ENCODE measurements at regions not wholly inside any gene's neighbourhood (a gene's known extent, or its start where the extent isn't known, plus 50 kb on each side); places are given as distances from the start of the nearest gene placed in this dataset.

DNA sequence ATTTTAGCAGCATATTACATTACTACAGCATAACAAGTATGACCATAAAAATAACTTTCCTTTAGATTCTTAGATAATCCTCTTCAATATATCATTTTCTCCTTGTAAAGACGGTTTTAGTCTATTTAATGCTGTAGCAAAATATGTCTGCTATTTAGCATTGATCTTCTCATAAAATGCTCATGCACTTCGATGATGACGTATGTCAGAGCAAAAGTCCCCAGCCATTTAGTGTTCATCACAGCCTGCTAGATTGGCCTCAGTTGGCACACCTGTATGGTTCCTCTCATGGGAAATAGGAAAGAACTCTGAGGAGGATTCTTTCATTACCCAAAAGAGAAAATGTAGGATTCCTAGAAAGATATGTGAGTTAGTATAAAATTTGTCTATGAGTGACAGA lies 232.2 kb downstream of the MAP2K6 start:
- no peaks in the 10 kb centered on the region for H3K9me3 ChIP-seq (replicated peaks; ENCODE audit: control insufficient read depth, insufficient read depth, low read depth, low read length)
- in situ Hi-C loops (cut with MboI) (no loop called here), intact Hi-C loops (cut with micrococcal nuclease) (no loop called here)
- no peaks in the 10 kb centered on the region for H3K27me3 ChIP-seq (ENCODE audit: control insufficient read depth in 2 of 2, insufficient read depth in 2 of 2, low read length in 2 of 2)
- no peak for DNase-seq (ENCODE audit: extremely low read depth in 1 of 4, low spot score in 3 of 4)
- H3K9ac ChIP-seq (ENCODE audit: insufficient read depth in 1 of 2, low read depth in 2 of 2, low read length in 2 of 2) = no peak overlapping the region
- no peaks in the 10 kb centered on the region for H3K4me1 ChIP-seq (replicated peaks in 1 of 2; ENCODE audit: control insufficient read depth in 2 of 2, insufficient read depth in 2 of 2, low read length in 2 of 2)
- ATAC-seq = no peak
- CTCF ChIA-PET (ENCODE audit: low intra/inter-chr PET ratio) = no interaction called here
- H4K20me1 ChIP-seq (replicated peaks; ENCODE audit: control insufficient read depth, insufficient read depth, low read length) = no peaks in the 10 kb centered on the region
- 3% methylated on average over 3 of the region's 3 CpGs for WGBS (ENCODE audit: insufficient coverage, low coverage, missing lambda C conversion rate)
- H3K36me3 ChIP-seq (ENCODE audit: control insufficient read depth, insufficient read depth, low read length) = no peaks in the 10 kb centered on the region
- no peak for TF ChIP-seq EZH2 (IDR thresholded peaks at IDR 0.05; ENCODE audit: borderline replicate concordance, low read depth, low read length)
- TF ChIP-seq PCBP2 (IDR thresholded peaks at IDR 0.05; ENCODE audit: low read depth, low read length, poor library complexity, severe bottlenecking) = no peak
- TF ChIP-seq RBM39 (optimal IDR thresholded peaks at IDR 0.05; ENCODE audit: low read depth, low read length) = no peak
- no peak for TF ChIP-seq MECOM (CRISPR knock-in tag; IDR thresholded peaks at IDR 0.05)
- TF ChIP-seq ZNF398 (CRISPR knock-in tag; IDR thresholded peaks at IDR 0.05) = no peak
- no peak for TF ChIP-seq U2AF1 (optimal IDR thresholded peaks at IDR 0.05; ENCODE audit: low read depth, low read length)
- no peak for TF ChIP-seq SP2 (IDR thresholded peaks at IDR 0.05; ENCODE audit: extremely low read depth, low read depth, low read length, poor library complexity, severe bottlenecking)
- H3K79me2 ChIP-seq (ENCODE audit: control insufficient read depth, insufficient read depth, low read length) = no peaks in the 10 kb centered on the region
- H2AFZ ChIP-seq (ENCODE audit: low read depth, low read length) = no peak overlapping the region
- BruUV-seq (replicated peaks) = no TSS peak
- no peaks in the 10 kb centered on the region for H3K9me1 ChIP-seq (ENCODE audit: control insufficient read depth, insufficient read depth, low read length)
- no peak overlapping the region for H3K4me2 ChIP-seq (ENCODE audit: insufficient read depth, low read length)
- no peak overlapping the region for H3K4me3 ChIP-seq
- no peak for FAIRE-seq
- POLR2A ChIA-PET = interaction anchor here (0.7 kb wide), 1 partner anchor 982 kb away, joined by 3 read pairs; no protein-coding TSS in a partner anchor
- H3K27ac ChIP-seq (ENCODE audit: extremely low read depth, low read depth, low read length) = no peak overlapping the region

Measured in K562 (cell line).